Nephron progenitor cell (in vitro differentiated cells): ENCODE measurements at regions not wholly inside any gene's neighbourhood (a gene's known extent, or its start where the extent isn't known, plus 50 kb on each side); places are given as distances from the start of the nearest gene placed in this dataset.

ENCODE experiments used
- DNase-seq: peaks from one replicate; pipeline ENCODE4 v3.0.0; 2021
- H3K27ac Mint-ChIP-seq: 2 replicates; pipeline ENCODE4 v1.8.0; 2021; ENCODE audit warnings: mild to moderate bottlenecking, moderate library complexity, mixed read lengths
- H3K27me3 Mint-ChIP-seq: 2 replicates; pipeline ENCODE4 v1.8.0; 2021; ENCODE audit warnings: mild to moderate bottlenecking, low read depth, mixed read lengths; ENCODE audit not compliant: poor library complexity
- H3K36me3 Mint-ChIP-seq: 2 replicates; pipeline ENCODE4 v1.8.0; 2021; ENCODE audit warnings: low read depth, mixed read lengths
- H3K4me1 Mint-ChIP-seq: 2 replicates; pipeline ENCODE4 v1.8.0; 2021; ENCODE audit warnings: mixed read lengths
- H3K4me3 Mint-ChIP-seq: 2 replicates; pipeline ENCODE4 v1.8.0; 2021; ENCODE audit warnings: mild to moderate bottlenecking, moderate library complexity, mixed read lengths
- H3K9me3 Mint-ChIP-seq: 2 replicates; pipeline ENCODE4 v1.8.0; 2021; ENCODE audit warnings: mild to moderate bottlenecking, moderate library complexity, mixed read lengths
- TF ChIP-seq, protein P1 (sequence below): fragments of 200-600 bp; sonication (generic); IDR thresholded peaks from 2 replicates; pipeline ENCODE4 v1.5.0; 2021; ENCODE audit warnings: antibody characterized with exemption

DNA sequence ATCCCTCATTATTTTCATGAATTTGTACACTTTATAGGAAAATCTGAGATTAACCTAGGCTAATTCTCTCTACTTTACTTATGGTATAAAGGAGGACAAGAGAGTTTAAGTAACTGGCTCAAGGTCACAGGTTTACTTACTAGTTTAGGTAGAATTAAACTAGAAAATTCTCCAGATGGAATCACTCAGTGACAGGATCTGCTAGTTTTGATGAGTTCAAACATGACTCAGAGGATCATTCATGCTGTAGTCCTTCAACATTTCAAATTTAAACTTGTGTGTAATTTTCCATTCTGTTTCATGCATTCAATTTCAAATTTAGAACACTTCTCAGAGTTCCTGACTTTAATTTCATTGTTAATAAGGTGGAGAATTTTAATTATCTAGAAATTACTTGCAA is 485.7 kb upstream of the TUSC1 start:
- Mint-ChIP-seq H3K27ac (no peak overlapping the region), H3K4me1 (no peaks in the 10 kb centered on the region), H3K36me3 (no peaks in the 10 kb centered on the region), H3K4me3 (no peak overlapping the region), H3K9me3 (no peaks in the 10 kb centered on the region), H3K27me3 (no peaks in the 10 kb centered on the region)
- DNase-seq: no peak
- TF ChIP-seq, protein P1, sequence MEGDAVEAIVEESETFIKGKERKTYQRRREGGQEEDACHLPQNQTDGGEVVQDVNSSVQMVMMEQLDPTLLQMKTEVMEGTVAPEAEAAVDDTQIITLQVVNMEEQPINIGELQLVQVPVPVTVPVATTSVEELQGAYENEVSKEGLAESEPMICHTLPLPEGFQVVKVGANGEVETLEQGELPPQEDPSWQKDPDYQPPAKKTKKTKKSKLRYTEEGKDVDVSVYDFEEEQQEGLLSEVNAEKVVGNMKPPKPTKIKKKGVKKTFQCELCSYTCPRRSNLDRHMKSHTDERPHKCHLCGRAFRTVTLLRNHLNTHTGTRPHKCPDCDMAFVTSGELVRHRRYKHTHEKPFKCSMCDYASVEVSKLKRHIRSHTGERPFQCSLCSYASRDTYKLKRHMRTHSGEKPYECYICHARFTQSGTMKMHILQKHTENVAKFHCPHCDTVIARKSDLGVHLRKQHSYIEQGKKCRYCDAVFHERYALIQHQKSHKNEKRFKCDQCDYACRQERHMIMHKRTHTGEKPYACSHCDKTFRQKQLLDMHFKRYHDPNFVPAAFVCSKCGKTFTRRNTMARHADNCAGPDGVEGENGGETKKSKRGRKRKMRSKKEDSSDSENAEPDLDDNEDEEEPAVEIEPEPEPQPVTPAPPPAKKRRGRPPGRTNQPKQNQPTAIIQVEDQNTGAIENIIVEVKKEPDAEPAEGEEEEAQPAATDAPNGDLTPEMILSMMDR: no peak

DNA sequence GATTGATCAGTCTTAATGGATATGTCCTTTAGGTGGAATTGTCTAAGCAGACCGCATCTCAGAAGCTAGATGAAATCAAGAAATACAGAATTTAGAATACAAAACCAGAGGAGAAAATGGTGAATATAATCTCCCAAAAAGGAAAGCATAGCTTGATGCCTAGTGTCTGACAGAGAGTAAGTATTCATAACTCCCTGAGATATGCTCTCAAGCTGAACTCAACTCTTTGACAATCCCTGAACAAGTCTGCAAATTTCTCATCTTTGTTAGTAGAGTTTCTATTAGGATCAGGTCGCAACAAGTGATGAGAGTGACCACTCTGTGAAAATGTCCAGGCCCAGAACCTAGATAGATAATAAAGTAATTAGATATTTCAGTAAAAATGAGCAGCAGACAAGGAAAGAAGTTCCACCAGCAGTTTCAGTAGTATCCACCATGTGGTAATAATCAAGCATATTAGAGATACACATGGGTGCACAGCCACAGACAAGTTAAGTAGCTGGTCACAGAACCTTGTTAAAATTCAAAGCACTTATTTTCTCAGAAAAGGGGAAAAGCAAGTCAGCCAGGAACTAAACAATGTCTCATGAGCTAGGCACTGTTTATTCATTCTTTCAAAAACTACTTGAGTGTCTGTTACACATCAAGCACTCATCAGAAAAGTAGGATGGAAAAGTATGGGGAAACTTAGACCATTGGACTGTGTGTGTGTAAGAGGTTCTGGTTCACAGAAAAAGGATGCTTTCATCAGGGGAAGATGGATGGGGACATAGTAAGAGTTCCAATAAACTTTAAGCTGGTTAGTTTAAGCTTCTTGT is 481.5 kb upstream of the TUSC1 start:
- Mint-ChIP-seq H3K27me3 (no peaks in the 10 kb centered on the region), H3K4me1 (no peaks in the 10 kb centered on the region), H3K36me3 (no peaks in the 10 kb centered on the region), H3K27ac (no peak overlapping the region), H3K4me3 (no peak overlapping the region), H3K9me3 (no peaks in the 10 kb centered on the region)
- TF ChIP-seq, protein P1: no peak
- no peak for DNase-seq

DNA sequence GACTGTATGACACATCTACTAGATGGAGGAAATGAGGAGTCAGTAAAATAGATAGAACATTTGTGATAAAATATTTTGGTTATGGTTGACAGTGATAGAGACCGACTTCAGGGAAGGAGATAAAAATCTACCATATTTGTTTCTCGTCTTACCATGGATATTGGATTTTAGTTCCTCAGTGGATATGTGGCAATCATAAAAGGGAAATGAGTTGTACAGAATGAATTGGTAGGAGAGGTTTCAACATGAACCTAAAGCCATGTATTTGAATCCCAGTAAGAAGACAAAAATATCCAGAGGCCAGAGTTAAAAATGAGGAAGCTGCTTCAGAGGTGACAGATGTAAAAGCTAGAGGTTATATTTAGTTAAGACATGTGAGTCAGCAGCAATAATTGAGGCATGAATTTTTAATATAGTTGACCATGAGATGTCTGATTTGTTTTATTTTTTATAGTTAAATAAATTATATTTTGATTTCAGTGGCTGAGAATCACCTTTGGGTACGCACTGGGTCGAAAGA is 480.4 kb upstream of the TUSC1 start:
- H3K4me1 Mint-ChIP-seq: no peaks in the 10 kb centered on the region
- TF ChIP-seq, protein P1: no peak
- no peak for DNase-seq
- H3K9me3 Mint-ChIP-seq: no peaks in the 10 kb centered on the region
- no peaks in the 10 kb centered on the region for H3K27me3 Mint-ChIP-seq
- no peak overlapping the region for H3K27ac Mint-ChIP-seq
- H3K4me3 Mint-ChIP-seq: no peak overlapping the region
- no peaks in the 10 kb centered on the region for H3K36me3 Mint-ChIP-seq

DNA sequence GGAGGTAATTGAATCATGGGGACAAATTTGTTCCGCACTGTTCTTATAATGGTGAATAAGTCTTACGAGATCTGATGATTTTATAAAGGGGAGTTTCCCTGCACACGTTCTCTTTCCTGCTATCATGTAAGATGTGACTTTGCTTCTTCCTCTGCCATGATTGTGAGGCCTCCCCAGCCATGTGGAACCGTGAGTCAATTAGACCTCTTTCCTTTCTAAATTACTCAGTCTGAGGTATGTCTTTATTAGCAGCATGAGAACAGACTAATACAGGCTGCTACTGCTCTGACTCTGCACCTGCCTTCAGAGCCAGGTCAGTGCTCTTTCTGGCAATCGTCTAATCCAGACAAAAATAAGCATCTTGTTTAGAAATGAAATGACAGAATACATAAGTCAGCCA is 479.2 kb upstream of the TUSC1 start:
- H3K36me3 Mint-ChIP-seq: no peaks in the 10 kb centered on the region
- no peak for DNase-seq
- H3K4me3 Mint-ChIP-seq: no peak overlapping the region
- no peaks in the 10 kb centered on the region for H3K4me1 Mint-ChIP-seq
- TF ChIP-seq, protein P1: no peak
- no peaks in the 10 kb centered on the region for H3K27me3 Mint-ChIP-seq
- H3K27ac Mint-ChIP-seq: no peak overlapping the region
- no peaks in the 10 kb centered on the region for H3K9me3 Mint-ChIP-seq

DNA sequence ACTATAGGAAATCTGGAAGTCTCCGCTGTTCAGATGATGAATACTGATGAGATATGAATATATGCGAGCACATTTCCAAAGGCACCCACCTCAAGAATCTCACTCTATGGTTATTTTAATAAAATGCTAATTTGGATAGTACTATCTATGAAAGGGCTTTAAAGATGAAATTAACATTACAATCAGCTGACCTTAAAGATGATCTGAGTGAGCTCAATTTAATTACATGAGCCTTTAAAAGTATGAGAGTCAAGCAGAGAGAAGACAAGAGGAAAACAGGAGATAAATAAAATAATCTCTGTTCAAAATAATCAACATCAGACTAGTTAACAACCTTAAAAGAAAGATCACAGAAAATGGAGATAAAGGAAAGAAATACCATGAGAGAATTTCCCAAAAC is 474.1 kb upstream of the TUSC1 start:
- H3K27ac Mint-ChIP-seq: no peak overlapping the region
- H3K9me3 Mint-ChIP-seq: no peaks in the 10 kb centered on the region
- no peaks in the 10 kb centered on the region for H3K4me1 Mint-ChIP-seq
- TF ChIP-seq, protein P1: no peak
- H3K4me3 Mint-ChIP-seq: no peak overlapping the region
- H3K27me3 Mint-ChIP-seq: no peaks in the 10 kb centered on the region
- no peak for DNase-seq
- no peaks in the 10 kb centered on the region for H3K36me3 Mint-ChIP-seq

DNA sequence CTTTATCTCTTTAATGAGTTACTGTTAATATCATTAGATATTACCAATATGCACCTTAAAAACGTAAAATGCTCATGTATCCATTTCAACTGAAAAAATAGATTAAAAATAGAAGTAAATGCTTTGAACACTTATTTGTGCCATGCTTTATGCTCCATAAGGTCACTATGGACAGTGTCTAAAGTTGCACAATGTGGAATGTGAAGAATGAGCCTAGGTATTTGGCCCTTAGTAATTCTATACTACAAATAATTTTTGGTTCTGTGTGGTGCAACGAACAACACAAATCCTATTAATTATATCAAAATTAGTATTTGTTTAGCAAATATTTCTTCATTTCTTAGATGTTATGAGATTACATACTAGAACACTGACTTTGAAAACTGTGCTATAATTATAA is 469.9 kb upstream of the TUSC1 start:
- Mint-ChIP-seq H3K4me3 (no peak overlapping the region), H3K27me3 (no peaks in the 10 kb centered on the region), H3K27ac (no peak overlapping the region), H3K4me1 (no peaks in the 10 kb centered on the region), H3K9me3 (no peaks in the 10 kb centered on the region), H3K36me3 (no peaks in the 10 kb centered on the region)
- no peak for DNase-seq
- TF ChIP-seq, protein P1: no peak
